HG03196 (cell line): ENCODE measurements at regions not wholly inside any gene's neighbourhood (a gene's known extent, or its start where the extent isn't known, plus 50 kb on each side); places are given as distances from the start of the nearest gene placed in this dataset.
"Not testable (repeated sequence)": the region's sequence is repeated elsewhere in the genome, so short reads cannot be mapped to it uniquely, and the experiment has no call there.

Experiments used
- ATAC-seq: cut with Tn5 transposase; IDR thresholded peaks from one replicate; pipeline ENCODE4 v1.9.1; 2021; ENCODE audit not compliant: unreplicated experiment

DNA sequence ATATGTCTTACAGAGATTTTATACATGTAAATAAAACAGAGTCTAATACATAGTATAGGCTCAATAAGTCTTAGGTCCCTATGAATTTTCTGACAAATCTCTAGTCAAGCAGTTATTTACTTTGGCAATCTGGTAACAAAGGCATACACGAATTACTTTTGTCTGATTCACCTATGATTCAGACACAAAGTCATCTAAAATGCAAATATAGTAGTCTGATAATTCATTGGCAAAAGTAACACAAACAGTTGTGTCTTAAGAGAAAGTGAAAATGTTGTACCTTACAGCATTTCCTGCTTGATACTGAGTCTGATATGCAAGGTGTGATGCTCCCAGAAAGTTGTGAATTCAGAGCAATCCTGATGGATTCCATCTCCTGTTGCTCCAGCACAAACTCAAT lies 209.4 kb upstream of the PRSS1 start:
- ATAC-seq = no peak

GRCh38 chr7:142537760-142538159 lies 211.5 kb upstream of the PRSS1 start:
- no peak for ATAC-seq

DNA sequence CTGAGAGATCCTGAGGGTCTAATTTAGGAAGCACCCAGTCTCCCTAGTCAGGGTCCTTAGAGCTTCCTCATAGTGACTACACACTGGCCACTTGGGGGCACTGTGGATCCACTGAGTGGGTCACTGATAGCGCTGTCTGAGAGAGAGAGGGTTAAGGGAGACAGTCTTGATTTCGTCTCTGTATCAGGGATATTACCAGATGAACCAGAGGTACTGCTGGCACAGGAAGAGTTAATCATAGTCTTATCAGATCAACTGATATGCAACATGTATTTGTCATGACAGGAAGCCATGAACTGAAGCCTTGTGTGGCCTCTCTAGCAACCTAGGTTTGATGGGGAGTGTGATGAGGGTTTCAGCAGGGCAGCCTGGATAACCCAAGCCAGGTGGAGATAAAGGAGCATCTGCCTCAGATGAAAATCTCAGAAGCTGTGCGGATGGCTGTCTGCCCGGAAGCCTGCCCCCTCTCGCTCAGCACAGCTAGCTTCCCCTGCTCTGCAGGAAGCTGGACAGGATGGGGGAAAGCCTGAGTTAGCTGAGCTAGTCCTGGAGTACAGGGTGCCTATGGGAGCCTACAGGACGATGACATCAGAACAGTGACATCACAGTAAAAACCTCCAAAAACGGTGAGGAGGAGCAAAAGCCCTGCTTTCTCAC lies 214.0 kb upstream of the PRSS1 start:
- peak; percentile 94 for ATAC-seq

- ATAC-seq = no peak
Measured at GRCh38 chr7:142534726-142535122, 214.5 kb upstream of the PRSS1 start.

DNA sequence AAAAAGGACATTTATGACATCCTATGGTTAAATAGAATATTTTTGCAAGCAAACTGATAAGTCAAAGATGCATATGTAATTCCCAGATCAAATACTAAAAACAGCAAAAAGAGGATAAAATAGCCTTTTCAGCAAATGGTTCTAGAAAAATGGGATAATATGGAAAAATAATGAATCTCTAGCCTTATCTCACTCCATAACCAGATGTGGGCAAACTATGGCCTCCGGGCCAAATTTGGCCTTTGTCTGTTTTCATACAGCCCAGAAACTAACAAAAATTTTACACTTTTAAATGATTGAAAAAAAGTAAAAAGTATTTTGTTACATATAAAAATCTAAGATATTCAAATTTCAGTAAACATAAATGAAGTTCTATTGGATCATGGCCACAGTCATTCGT lies 215.4 kb upstream of the PRSS1 start:
- no peak for ATAC-seq

DNA sequence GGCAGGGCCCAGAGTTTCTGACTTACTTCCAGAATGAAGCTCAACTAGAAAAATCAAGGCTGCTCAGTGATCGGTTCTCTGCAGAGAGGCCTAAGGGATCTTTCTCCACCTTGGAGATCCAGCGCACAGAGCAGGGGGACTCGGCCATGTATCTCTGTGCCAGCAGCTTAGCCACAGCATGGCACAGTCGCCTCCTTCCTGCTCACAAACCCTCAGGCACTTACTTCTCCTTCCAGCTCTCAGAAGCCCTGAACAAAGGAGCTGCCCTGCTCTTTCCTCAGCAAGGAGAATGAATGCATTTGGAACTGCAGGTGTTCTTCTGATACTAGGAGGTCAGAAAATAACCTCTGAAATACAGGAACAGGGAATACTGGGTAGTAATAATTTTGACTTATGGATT lies 219.7 kb upstream of the PRSS1 start:
- ATAC-seq = no peak

- ATAC-seq = no peak
Measured at GRCh38 chr7:142528608-142529408, 220.5 kb upstream of the PRSS1 start.

DNA sequence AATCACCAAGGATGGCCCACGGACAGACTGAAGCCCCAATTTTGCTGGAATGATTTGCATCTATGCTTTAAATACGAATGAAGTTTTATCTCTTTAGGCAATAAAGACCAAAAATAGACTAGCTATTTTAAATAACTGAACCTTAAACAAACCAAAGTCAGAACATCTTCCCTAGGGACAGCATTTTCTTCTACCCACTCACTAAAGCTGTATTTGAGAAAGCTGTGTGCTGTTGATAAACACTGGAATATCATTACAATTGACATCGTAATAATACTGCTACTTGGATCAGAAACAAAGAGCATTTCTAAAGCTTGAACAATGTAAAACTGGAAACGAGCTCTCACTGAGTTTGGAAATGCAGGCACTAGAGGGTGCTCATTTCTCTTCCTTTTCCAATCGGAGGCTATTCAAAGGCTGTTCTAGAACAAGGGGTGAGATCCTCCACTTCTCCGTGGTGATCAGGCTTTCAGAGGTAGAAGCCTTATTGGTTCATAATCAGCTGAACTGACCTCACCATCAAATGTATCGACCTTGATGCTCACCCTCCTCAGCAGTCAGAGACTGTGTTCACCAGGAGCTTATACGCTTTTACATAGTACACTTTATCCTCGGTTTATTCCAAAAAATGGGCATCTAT lies 225.3 kb upstream of the PRSS1 start:
- ATAC-seq = no peak

DNA sequence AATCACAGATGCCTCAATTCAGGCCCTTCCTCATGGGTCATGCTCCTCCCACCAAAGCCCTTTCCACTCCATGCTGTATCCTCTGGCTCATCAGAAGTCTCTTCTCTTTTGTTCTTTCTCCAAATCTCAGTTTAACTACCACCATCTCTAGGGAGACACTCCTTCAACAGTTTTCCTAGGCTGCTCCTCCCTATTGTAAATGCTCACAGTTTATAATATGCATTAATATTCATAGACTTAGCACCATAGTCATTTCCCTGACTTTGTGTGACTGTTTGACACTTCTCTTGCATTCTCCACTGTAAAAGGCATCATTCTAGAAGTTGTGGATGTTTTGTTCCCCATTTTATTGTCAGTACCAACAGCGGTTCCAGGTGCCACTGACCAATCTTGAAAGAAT lies 226.5 kb upstream of the PRSS1 start:
- no peak for ATAC-seq

- ATAC-seq = not testable (repeated sequence)
Measured at GRCh38 chr7:142520885-142521284, 228.4 kb upstream of the PRSS1 start.

GRCh38 chr7:142520455-142520854 lies 228.8 kb upstream of the PRSS1 start:
- not testable (repeated sequence) for ATAC-seq

- no peak for ATAC-seq
Measured at GRCh38 chr7:142519079-142520078, 229.9 kb upstream of the PRSS1 start.

DNA sequence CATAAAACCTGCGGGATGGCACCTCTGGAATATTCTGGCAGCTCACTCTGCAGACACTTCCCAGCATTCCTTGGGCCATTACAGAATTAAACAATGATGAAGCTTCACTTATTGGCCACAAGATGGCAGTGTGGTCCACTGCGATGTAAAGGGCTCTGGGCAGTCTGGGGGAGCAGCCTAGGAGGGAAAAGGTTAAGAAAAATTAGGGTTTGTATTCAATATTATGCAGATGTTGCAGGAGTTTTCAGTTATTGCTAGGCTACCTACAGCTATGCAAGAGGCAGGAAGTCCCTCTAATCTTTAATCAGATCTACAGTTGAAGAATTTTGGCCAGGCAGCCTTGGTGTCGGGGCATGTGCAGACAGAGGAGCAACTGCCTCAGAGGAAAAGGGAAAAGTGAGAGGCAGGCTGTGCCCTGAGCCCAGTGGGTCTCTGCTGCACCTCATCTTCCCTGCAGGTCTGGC lies 233.2 kb upstream of the PRSS1 start:
- peak; percentile 91 for ATAC-seq

DNA sequence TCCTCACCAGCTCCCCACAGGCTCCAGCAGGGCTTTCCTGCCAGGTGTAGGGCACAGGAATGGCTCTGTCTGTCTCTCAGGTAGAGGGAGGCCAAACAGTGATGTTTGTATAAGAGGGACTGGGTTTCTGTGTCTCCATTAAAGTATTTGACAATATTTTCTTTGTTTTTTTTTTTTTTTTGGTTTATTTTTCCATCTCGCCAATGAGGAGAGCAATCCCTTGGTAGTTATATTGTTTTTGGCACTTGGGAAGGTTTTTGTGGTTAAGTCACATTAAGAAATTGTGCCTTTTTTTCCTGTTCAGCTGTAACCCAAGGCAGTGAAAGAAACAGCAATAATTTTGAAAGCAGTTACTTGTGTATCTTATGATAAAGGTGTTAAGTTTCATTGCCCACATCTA lies 234.6 kb upstream of the PRSS1 start:
- ATAC-seq = not testable (repeated sequence)

GRCh38 chr7:142513178-142513955 lies 235.9 kb upstream of the PRSS1 start:
- no peak for ATAC-seq

DNA sequence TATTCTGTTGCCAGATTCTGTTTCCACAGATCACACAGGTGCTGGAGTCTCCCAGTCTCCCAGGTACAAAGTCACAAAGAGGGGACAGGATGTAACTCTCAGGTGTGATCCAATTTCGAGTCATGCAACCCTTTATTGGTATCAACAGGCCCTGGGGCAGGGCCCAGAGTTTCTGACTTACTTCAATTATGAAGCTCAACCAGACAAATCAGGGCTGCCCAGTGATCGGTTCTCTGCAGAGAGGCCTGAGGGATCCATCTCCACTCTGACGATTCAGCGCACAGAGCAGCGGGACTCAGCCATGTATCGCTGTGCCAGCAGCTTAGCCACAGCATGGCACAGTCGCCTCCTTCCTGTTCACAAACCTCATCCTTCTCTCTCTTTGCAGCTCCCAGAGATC lies 237.5 kb upstream of the PRSS1 start:
- ATAC-seq = no peak

DNA sequence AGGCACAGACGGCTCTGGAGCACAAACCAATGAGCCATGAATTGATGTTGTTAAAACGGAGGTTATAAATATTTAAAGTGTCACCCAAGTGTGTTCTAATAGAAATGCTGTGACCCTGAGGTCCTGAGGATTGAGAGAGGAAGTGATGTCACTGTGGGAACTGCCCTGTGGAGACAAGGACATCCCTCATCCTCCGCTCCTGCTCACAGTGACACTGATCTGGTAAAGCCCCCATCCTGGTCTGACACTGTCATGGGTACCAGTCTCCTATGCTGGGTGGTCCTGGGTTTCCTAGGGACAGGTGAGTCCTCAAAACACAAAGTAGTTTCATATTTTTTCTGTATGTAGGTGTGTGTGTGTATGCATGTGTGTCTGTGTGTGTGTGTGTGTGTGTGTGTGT lies 237.9 kb upstream of the PRSS1 start:
- ATAC-seq = no peak

- not testable (repeated sequence) for ATAC-seq
Measured at GRCh38 chr7:142509235-142509634, 240.0 kb upstream of the PRSS1 start.

- no peak for ATAC-seq
Measured at GRCh38 chr7:142508251-142508650, 241.0 kb upstream of the PRSS1 start.

DNA sequence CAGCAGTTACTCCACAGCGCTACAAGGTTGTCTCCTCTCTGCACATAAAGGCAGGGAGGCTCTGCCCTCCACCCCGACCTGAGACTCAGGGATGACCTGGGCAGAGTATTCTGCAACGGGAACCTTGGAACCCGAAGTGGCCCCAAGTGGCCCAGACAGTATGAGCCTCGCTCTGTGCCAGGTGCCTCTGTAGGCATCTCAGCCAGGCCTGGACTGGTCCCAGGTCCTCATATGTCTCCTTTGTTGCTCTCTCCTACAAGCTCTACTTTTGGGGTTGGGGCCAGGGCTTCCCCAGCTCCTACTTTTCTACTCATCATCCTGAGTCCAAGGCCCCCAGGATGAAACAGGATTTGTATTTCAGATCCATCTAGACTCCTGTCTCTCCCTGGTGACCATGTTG lies 241.5 kb upstream of the PRSS1 start:
- ATAC-seq = no peak
